GM12878 (cell line): ENCODE measurements at regions not wholly inside any gene's neighbourhood (a gene's known extent, or its start where the extent isn't known, plus 50 kb on each side); places are given as distances from the start of the nearest gene placed in this dataset.

Source experiments
- ATAC-seq: fragments of 200-7000 bp; cut with Tn5 transposase; 3 replicates; pipeline ENCODE4 v1.9.1; 2020; ENCODE audit warnings: mild to moderate bottlenecking, moderate library complexity
- BruUV-seq: library from RNA; stranded (reverse); fragments of 400-500 nt; replicated peaks from 2 replicates; lab custom pipeline; 2021; lab: Mats Ljungman, UMichigan
- CTCF ChIA-PET: fragments of 300-600 bp; sonication (Branson Sonifier 250); formaldehyde crosslinking; extraction: SDS; loops from one replicate; lab custom pipeline; 2021; ENCODE audit warnings: inconsistent platforms; lab: Yijun Ruan, JAX
- POLR2A ChIA-PET: fragments of 350-600 bp; formaldehyde crosslinking; extraction: SDS; loops from one replicate; lab custom pipeline; 2021; ENCODE audit warnings: inconsistent platforms; lab: Charles Lee
- RAD21 ChIA-PET: fragments of 300-600 bp; sonication (Branson Sonifier 250); formaldehyde crosslinking; loops from one replicate; lab custom pipeline; 2023; ENCODE audit warnings: antibody characterized with exemption; ENCODE audit not compliant: unreplicated experiment; lab: Charles Lee
- SMC1A ChIA-PET: fragments of 300-600 bp; sonication (Branson Sonifier 250); formaldehyde crosslinking; loops from one replicate; lab custom pipeline; 2023; ENCODE audit not compliant: unreplicated experiment, uncharacterized antibody; lab: Charles Lee
- DNase-seq: peaks from one replicate; pipeline ENCODE4 v3.0.0-alpha.2; 2011; ENCODE audit warnings: low read depth, low spot score
- FAIRE-seq: peaks from 3 replicates; lab custom pipeline; 2011; peaks lifted over from hg19 to GRCh38; lab: Jason Lieb, UNC
- H2AFZ ChIP-seq: 2 replicates; pipeline ENCODE4 v1.6.0; 2011; ENCODE audit warnings: low read depth, low read length, control low read depth; ENCODE audit not compliant: control insufficient read depth
- H3K27ac ChIP-seq: 2 replicates; pipeline ENCODE4 v1.5.1; 2011; ENCODE audit warnings: control low read depth; ENCODE audit not compliant: control insufficient read depth, insufficient read depth
- H3K27me3 ChIP-seq, 2 experiments: replicated peaks in 1 of 2; 2 replicates each; pipeline versions ENCODE4 v1.6.0 to v1.6.1; 2011; ENCODE audit warnings: low read length in 1 of 2; ENCODE audit not compliant: control insufficient read depth in 2 of 2, insufficient read depth in 2 of 2
- H3K36me3 ChIP-seq, 2 experiments: 2 replicates each; pipeline ENCODE4 v1.5.1; 2011; ENCODE audit warnings: low read length in 1 of 2; ENCODE audit not compliant: control insufficient read depth in 2 of 2, insufficient read depth in 2 of 2
- H3K4me1 ChIP-seq: 2 replicates; pipeline ENCODE4 v1.6.1; 2011; ENCODE audit warnings: mild to moderate bottlenecking, low read length, moderate library complexity, mixed read lengths; ENCODE audit not compliant: control insufficient read depth, insufficient read depth
- H3K4me2 ChIP-seq: 2 replicates; pipeline ENCODE4 v1.6.0; 2011; ENCODE audit warnings: control low read depth; ENCODE audit not compliant: control insufficient read depth, insufficient read depth
- H3K4me3 ChIP-seq: fragments of 200-600 bp; sonication (generic); 2 replicates; pipeline ENCODE4 v1.5.1; 2016
- H3K79me2 ChIP-seq: 2 replicates; pipeline ENCODE4 v1.6.0; 2011; ENCODE audit warnings: low read length; ENCODE audit not compliant: control insufficient read depth, insufficient read depth
- H3K9ac ChIP-seq: 2 replicates; pipeline ENCODE4 v1.8.0; 2011; ENCODE audit warnings: low read length, control low read depth, mixed read lengths; ENCODE audit not compliant: control insufficient read depth, insufficient read depth
- H3K9me3 ChIP-seq: replicated peaks from 3 replicates; pipeline ENCODE4 v1.5.1; 2011; ENCODE audit warnings: mild to moderate bottlenecking, low read length; ENCODE audit not compliant: control insufficient read depth, insufficient read depth
- H4K20me1 ChIP-seq: 2 replicates; pipeline ENCODE4 v1.6.0; 2011; ENCODE audit not compliant: control insufficient read depth, insufficient read depth
- BMI1 ChIP-seq: fragments of 450-650 bp; IDR thresholded peaks from 2 replicates; pipeline ENCODE4 v1.6.1; 2016; ENCODE audit warnings: mild to moderate bottlenecking, moderate library complexity, borderline replicate concordance
- CHD2 ChIP-seq: IDR thresholded peaks from 2 replicates; pipeline ENCODE4 v1.6.1; 2011; ENCODE audit warnings: low read depth, low read length, improper control_type of control experiment, borderline replicate concordance
- FOS ChIP-seq: IDR thresholded peaks from 3 replicates; pipeline ENCODE4 v1.6.1; 2011; ENCODE audit warnings: borderline replicate concordance; ENCODE audit not compliant: insufficient read length; ENCODE audit errors: extremely low read depth
- HDAC2 ChIP-seq: fragments of 200-600 bp; sonication (generic); IDR thresholded peaks from 2 replicates; pipeline ENCODE4 v1.6.1; 2017
- MEF2A ChIP-seq: IDR thresholded peaks from 2 replicates; pipeline ENCODE4 v1.6.1; 2011; ENCODE audit warnings: low read depth, mild to moderate bottlenecking, low read length, moderate library complexity; ENCODE audit not compliant: insufficient read depth
- MTA3 ChIP-seq: IDR thresholded peaks from 2 replicates; pipeline ENCODE4 v1.6.1; 2012; ENCODE audit warnings: low read length, inconsistent platforms, borderline replicate concordance
- NBN ChIP-seq: fragments of 450-650 bp; IDR thresholded peaks from 2 replicates; pipeline ENCODE4 v1.6.1; 2016
- NFYA ChIP-seq: IDR thresholded peaks from 2 replicates; pipeline ENCODE4 v1.6.1; 2011; ENCODE audit warnings: low read depth, mild to moderate bottlenecking, low read length, improper control_type of control experiment, borderline replicate concordance
- POLR2A ChIP-seq: IDR thresholded peaks from 2 replicates; pipeline ENCODE4 v1.6.1; 2011; ENCODE audit warnings: low read depth, mild to moderate bottlenecking, low read length
- SIN3A ChIP-seq: IDR thresholded peaks from 2 replicates; pipeline ENCODE4 v1.6.1; 2012; ENCODE audit warnings: low read depth, low read length, improper control_type of control experiment
- SMAD1 ChIP-seq: fragments of 450-650 bp; IDR thresholded peaks from 2 replicates; pipeline ENCODE4 v1.6.1; 2018; ENCODE audit warnings: mild to moderate bottlenecking, low read depth; ENCODE audit not compliant: partially characterized antibody
- SUPT20H ChIP-seq: IDR thresholded peaks from 2 replicates; pipeline ENCODE4 v1.6.1; 2011; ENCODE audit warnings: low read depth, mild to moderate bottlenecking, low read length, moderate library complexity, borderline replicate concordance; ENCODE audit not compliant: control insufficient read depth
- TARDBP ChIP-seq: IDR thresholded peaks from 2 replicates; pipeline ENCODE4 v1.6.1; 2016; ENCODE audit warnings: borderline replicate concordance
- ZBTB4 ChIP-seq: fragments of 450-650 bp; formaldehyde crosslinking; IDR thresholded peaks from 2 replicates; pipeline ENCODE4 v1.4.0; 2022; ENCODE audit warnings: mild to moderate bottlenecking, moderate library complexity
- ZNF207 ChIP-seq: fragments of 450-650 bp; IDR thresholded peaks from 2 replicates; pipeline ENCODE4 v1.6.1; 2014; ENCODE audit warnings: antibody characterized with exemption, mild to moderate bottlenecking, borderline replicate concordance
- ZNF384 ChIP-seq: IDR thresholded peaks from 2 replicates; pipeline ENCODE4 v1.6.1; 2012; ENCODE audit warnings: low read depth, mild to moderate bottlenecking, low read length, improper control_type of control experiment, borderline replicate concordance
- ZSCAN29 ChIP-seq: fragments of 450-650 bp; IDR thresholded peaks from 2 replicates; pipeline ENCODE4 v1.6.1; 2017; ENCODE audit warnings: mild to moderate bottlenecking, moderate library complexity
- WGBS: methylation state at CpG from one replicate; pipeline ENCODE4 v1.1.6; 2016; ENCODE audit warnings: low lambda C conversion rate; ENCODE audit not compliant: insufficient replicate concordance, insufficient coverage; ENCODE audit errors: missing lambda C conversion rate; 5-methylcytosine and 5-hydroxymethylcytosine counted together
- in situ Hi-C: fragments of 300-500 bp; cut with MboI; formaldehyde crosslinking; loops from 9 replicates; pipeline ENCODE4 v1.14.3; 2018; ENCODE audit warnings: mixed read lengths
- intact Hi-C: fragments of 100-400 bp; cut with micrococcal nuclease; formaldehyde crosslinking; loops from one replicate; pipeline ENCODE4 v1.14.2; 2022; ENCODE audit not compliant: unreplicated experiment

- TF ChIP-seq ZBTB4 (CRISPR knock-in tag): no peak
- TF ChIP-seq ZNF384: no peak
- TF ChIP-seq HDAC2: no peak
- TF ChIP-seq FOS: no peak
- no peak for TF ChIP-seq ZSCAN29
- no peak for TF ChIP-seq SIN3A
- TF ChIP-seq POLR2A: no peak
- no peak for TF ChIP-seq CHD2
Measured at GRCh38 chr4:98794565-98795205, 134.2 kb downstream of the EIF4E start (continued).

- POLR2A ChIA-PET: no interaction called here
- 39% methylated on average over 3 of the region's 3 CpGs for WGBS
- H3K27me3 ChIP-seq: no peaks in the 10 kb centered on the region
- intact Hi-C loops: no loop called here
- no TSS peak for BruUV-seq
- H3K4me2 ChIP-seq: no peak overlapping the region
- DNase-seq (no peak), FAIRE-seq (no peak), ATAC-seq (no peak)
- H3K4me1 ChIP-seq: no peaks in the 10 kb centered on the region
- H4K20me1 ChIP-seq: no peaks in the 10 kb centered on the region
- no peaks in the 10 kb centered on the region for H3K79me2 ChIP-seq
- CTCF ChIA-PET: no interaction called here
- no peaks in the 10 kb centered on the region for H3K9me3 ChIP-seq
- TF ChIP-seq MEF2A (no peak), MTA3 (no peak), NBN (no peak), SMAD1 (no peak), SUPT20H (no peak), BMI1 (no peak), NFYA (no peak), ZNF207 (no peak), TARDBP (no peak)
- H3K36me3 ChIP-seq: no peaks in the 10 kb centered on the region
- no peak overlapping the region for H3K4me3 ChIP-seq
- no peak overlapping the region for H3K9ac ChIP-seq
- no peak overlapping the region for H2AFZ ChIP-seq
- no peak overlapping the region for H3K27ac ChIP-seq
- RAD21 ChIA-PET: no interaction called here
- SMC1A ChIA-PET: no interaction called here
- in situ Hi-C loops: no loop called here
Measured at GRCh38 chr4:98793658-98794057, 135.2 kb upstream of the TSPAN5 start.
